CD4-positive, CD25-positive, alpha-beta regulatory T cell (primary cell): ENCODE measurements at regions not wholly inside any gene's neighbourhood (a gene's known extent, or its start where the extent isn't known, plus 50 kb on each side); places are given as distances from the start of the nearest gene placed in this dataset.
A peak's percentile ranks its signal among the peaks of the same experiment; 100 is the strongest.

Source experiments
- ATAC-seq, 2 donors: fragments of 150-1000 bp; cut with Tn5 transposase; one replicate each; pipeline ENCODE4 v1.10.0; 2021; ENCODE audit warnings: low read depth in 2 of 2, moderate number of reproducible peaks in 2 of 2, moderate library complexity in 1 of 2
- DNase-seq, 3 donors: peaks; one replicate each; pipeline versions ENCODE4 v3.0.0 to v3.0.0-alpha.2; 2012 to 2022; ENCODE audit warnings: mixed read lengths in 1 of 3
- H3K27ac ChIP-seq: one replicate; pipeline ENCODE4 v1.7.0; 2013; ENCODE audit warnings: mild to moderate bottlenecking, low read length; ENCODE audit not compliant: insufficient read depth, poor library complexity, severe bottlenecking
- H3K27me3 ChIP-seq: one replicate; pipeline ENCODE4 v1.7.0; 2013; ENCODE audit warnings: low read length; ENCODE audit not compliant: control insufficient read depth, insufficient read depth
- H3K36me3 ChIP-seq: one replicate; pipeline ENCODE4 v1.7.0; 2013; ENCODE audit warnings: mild to moderate bottlenecking, low read length, moderate library complexity; ENCODE audit not compliant: control insufficient read depth, insufficient read depth
- H3K4me1 ChIP-seq: 2 replicates; pipeline ENCODE4 v1.7.0; 2013; ENCODE audit warnings: mild to moderate bottlenecking, low read length; ENCODE audit not compliant: insufficient read depth, control insufficient read depth, poor library complexity, severe bottlenecking
- H3K4me3 ChIP-seq: one replicate; pipeline ENCODE4 v1.7.0; 2013; ENCODE audit warnings: low read depth, mild to moderate bottlenecking, low read length, moderate library complexity
- H3K9me3 ChIP-seq, 2 experiments: 1 replicate in 1 of 2; 2 replicates in 1 of 2; pipeline ENCODE4 v1.7.0; 2013; ENCODE audit warnings: low read length in 2 of 2, mild to moderate bottlenecking in 1 of 2, moderate library complexity in 1 of 2; ENCODE audit not compliant: control insufficient read depth in 2 of 2
- H3K27ac Mint-ChIP-seq, 3 donors: one replicate each; pipeline ENCODE4 v1.8.0; 2020 to 2022; ENCODE audit warnings: mild to moderate bottlenecking in 3 of 3, mixed read lengths in 3 of 3, moderate library complexity in 2 of 3
- H3K27me3 Mint-ChIP-seq: one replicate; pipeline ENCODE4 v1.8.0; 2022; ENCODE audit warnings: mild to moderate bottlenecking, mixed read lengths
- H3K36me3 Mint-ChIP-seq: one replicate; pipeline ENCODE4 v1.8.0; 2020; ENCODE audit warnings: mixed read lengths
- H3K4me1 Mint-ChIP-seq, 4 donors: one replicate each; pipeline ENCODE4 v1.8.0; 2020 to 2022; ENCODE audit warnings: mixed read lengths in 4 of 4, mild to moderate bottlenecking in 1 of 4
- H3K4me3 Mint-ChIP-seq, 4 donors: one replicate each; pipeline ENCODE4 v1.8.0; 2020 to 2022; ENCODE audit warnings: mild to moderate bottlenecking in 4 of 4, mixed read lengths in 4 of 4, moderate library complexity in 3 of 4
- H3K9me3 Mint-ChIP-seq, 7 donors: one replicate each; pipeline ENCODE4 v1.8.0; 2020 to 2022; ENCODE audit warnings: mixed read lengths in 7 of 7, mild to moderate bottlenecking in 3 of 7, moderate library complexity in 2 of 7

GRCh38 chr14:46279327-46279726 is 372.3 kb downstream of the RPL10L start:
- H3K27ac Mint-ChIP-seq = no peak overlapping the region
- no peaks in the 10 kb centered on the region for H3K9me3 ChIP-seq
- H3K4me1 Mint-ChIP-seq = no peaks in the 10 kb centered on the region
- H3K27me3 Mint-ChIP-seq = no peaks in the 10 kb centered on the region
- no peaks in the 10 kb centered on the region for H3K27me3 ChIP-seq
- no peak overlapping the region for H3K4me3 Mint-ChIP-seq
- no peaks in the 10 kb centered on the region for H3K4me1 ChIP-seq
- peaks cover 4 to 16% (median 9%) of the 10 kb centered on the region in 7 donors for H3K9me3 Mint-ChIP-seq
- ATAC-seq (no peak), DNase-seq (no peak)
- H3K36me3 Mint-ChIP-seq = no peaks in the 10 kb centered on the region
- no peak overlapping the region for H3K4me3 ChIP-seq
- no peak overlapping the region for H3K27ac ChIP-seq
- no peaks in the 10 kb centered on the region for H3K36me3 ChIP-seq

GRCh38 chr14:46259536-46259935 is 392.0 kb downstream of the RPL10L start:
- Mint-ChIP-seq H3K36me3 (no peaks in the 10 kb centered on the region), H3K9me3 (peaks cover 3 to 9% (median 5%) of the 10 kb centered on the region in 7 donors), H3K4me3 (no peak overlapping the region), H3K4me1 (no peaks in the 10 kb centered on the region), H3K27me3 (no peaks in the 10 kb centered on the region), H3K27ac (no peak overlapping the region)
- DNase-seq = no peak
- H3K27ac ChIP-seq = no peak overlapping the region
- H3K4me1 ChIP-seq = no peaks in the 10 kb centered on the region
- ATAC-seq = no peak
- no peaks in the 10 kb centered on the region for H3K36me3 ChIP-seq
- H3K9me3 ChIP-seq = no peaks in the 10 kb centered on the region
- H3K27me3 ChIP-seq = no peaks in the 10 kb centered on the region
- H3K4me3 ChIP-seq = no peak overlapping the region

GRCh38 chr14:46256381-46256780 is 395.2 kb downstream of the RPL10L start:
- H3K27me3 Mint-ChIP-seq = no peaks in the 10 kb centered on the region
- H3K36me3 Mint-ChIP-seq = no peaks in the 10 kb centered on the region
- no peak overlapping the region for H3K27ac Mint-ChIP-seq
- Histone ChIP-seq H3K36me3 (no peaks in the 10 kb centered on the region), H3K9me3 (no peaks in the 10 kb centered on the region), H3K27ac (no peak overlapping the region), H3K4me1 (no peaks in the 10 kb centered on the region), H3K27me3 (no peaks in the 10 kb centered on the region), H3K4me3 (no peak overlapping the region)
- ATAC-seq = no peak
- DNase-seq = no peak
- no peak overlapping the region for H3K4me3 Mint-ChIP-seq
- no peaks in the 10 kb centered on the region for H3K4me1 Mint-ChIP-seq
- H3K9me3 Mint-ChIP-seq = peaks cover 2 to 8% (median 5%) of the 10 kb centered on the region in 7 donors

- H3K27me3 ChIP-seq = no peaks in the 10 kb centered on the region
- H3K36me3 ChIP-seq = no peaks in the 10 kb centered on the region
- no peaks in the 10 kb centered on the region for H3K4me1 Mint-ChIP-seq
- no peak overlapping the region for H3K27ac Mint-ChIP-seq
- DNase-seq (peak in 1 of 3 donors; percentile 0), ATAC-seq (no peak)
- H3K9me3 Mint-ChIP-seq = peaks cover 0 to 7% (median 4%) of the 10 kb centered on the region in 7 donors
- no peak overlapping the region for H3K4me3 ChIP-seq
- H3K36me3 Mint-ChIP-seq = no peaks in the 10 kb centered on the region
- no peak overlapping the region for H3K4me3 Mint-ChIP-seq
- H3K27me3 Mint-ChIP-seq = no peaks in the 10 kb centered on the region
- no peaks in the 10 kb centered on the region for H3K9me3 ChIP-seq
- no peaks in the 10 kb centered on the region for H3K4me1 ChIP-seq
- no peak overlapping the region for H3K27ac ChIP-seq
These were observed 401.4 kb downstream of the RPL10L start for GRCh38 chr14:46250113-46250703.

- H3K9me3 Mint-ChIP-seq = peaks cover 0 to 8% (median 7%) of the 10 kb centered on the region in 7 donors
- H3K27ac ChIP-seq = no peak overlapping the region
- H3K4me3 Mint-ChIP-seq = no peak overlapping the region
- H3K9me3 ChIP-seq = no peaks in the 10 kb centered on the region
- no peaks in the 10 kb centered on the region for H3K36me3 Mint-ChIP-seq
- no peaks in the 10 kb centered on the region for H3K4me1 Mint-ChIP-seq
- no peaks in the 10 kb centered on the region for H3K27me3 ChIP-seq
- H3K27ac Mint-ChIP-seq = no peak overlapping the region
- no peaks in the 10 kb centered on the region for H3K4me1 ChIP-seq
- no peak for ATAC-seq
- no peak overlapping the region for H3K4me3 ChIP-seq
- no peaks in the 10 kb centered on the region for H3K36me3 ChIP-seq
- H3K27me3 Mint-ChIP-seq = no peaks in the 10 kb centered on the region
- no peak for DNase-seq
These were observed 403.5 kb downstream of the RPL10L start for GRCh38 chr14:46248001-46248630.

GRCh38 chr14:46245276-46245675 is 406.3 kb downstream of the RPL10L start:
- no peaks in the 10 kb centered on the region for H3K4me1 Mint-ChIP-seq
- Histone ChIP-seq H3K36me3 (no peaks in the 10 kb centered on the region), H3K27ac (no peak overlapping the region), H3K4me3 (no peak overlapping the region), H3K9me3 (no peaks in the 10 kb centered on the region), H3K27me3 (no peaks in the 10 kb centered on the region), H3K4me1 (no peaks in the 10 kb centered on the region)
- no peaks in the 10 kb centered on the region for H3K27me3 Mint-ChIP-seq
- H3K36me3 Mint-ChIP-seq = no peaks in the 10 kb centered on the region
- peaks cover 4 to 20% (median 8%) of the 10 kb centered on the region in 7 donors for H3K9me3 Mint-ChIP-seq
- DNase-seq (no peak), ATAC-seq (no peak)
- no peak overlapping the region for H3K27ac Mint-ChIP-seq
- H3K4me3 Mint-ChIP-seq = no peak overlapping the region

GRCh38 chr14:46233786-46234185 is 417.8 kb downstream of the RPL10L start:
- Mint-ChIP-seq H3K4me1 (no peaks in the 10 kb centered on the region), H3K36me3 (no peaks in the 10 kb centered on the region), H3K27me3 (no peaks in the 10 kb centered on the region), H3K9me3 (peaks cover 0 to 26% (median 6%) of the 10 kb centered on the region in 7 donors), H3K4me3 (no peak overlapping the region), H3K27ac (no peak overlapping the region)
- no peaks in the 10 kb centered on the region for H3K27me3 ChIP-seq
- no peaks in the 10 kb centered on the region for H3K4me1 ChIP-seq
- no peak for DNase-seq
- peaks cover 0 to 3% of the 10 kb centered on the region in 2 experiments for H3K9me3 ChIP-seq
- no peak for ATAC-seq
- H3K36me3 ChIP-seq = no peaks in the 10 kb centered on the region
- H3K27ac ChIP-seq = no peak overlapping the region
- H3K4me3 ChIP-seq = no peak overlapping the region

- Mint-ChIP-seq H3K27me3 (no peaks in the 10 kb centered on the region), H3K36me3 (no peaks in the 10 kb centered on the region), H3K4me1 (no peaks in the 10 kb centered on the region), H3K27ac (no peak overlapping the region), H3K9me3 (peaks cover 0 to 23% (median 8%) of the 10 kb centered on the region in 7 donors), H3K4me3 (no peak overlapping the region)
- Histone ChIP-seq H3K36me3 (no peaks in the 10 kb centered on the region), H3K27ac (no peak overlapping the region), H3K4me3 (no peak overlapping the region), H3K9me3 (no peaks in the 10 kb centered on the region), H3K27me3 (no peaks in the 10 kb centered on the region), H3K4me1 (no peaks in the 10 kb centered on the region)
- ATAC-seq = no peak
- DNase-seq = no peak
These were observed 421.0 kb downstream of the RPL10L start for GRCh38 chr14:46230540-46230939.
